SK-N-SH (cell line): ENCODE measurements at regions not wholly inside any gene's neighbourhood (a gene's known extent, or its start where the extent isn't known, plus 50 kb on each side); places are given as distances from the start of the nearest gene placed in this dataset.

Source experiments
- CTCF ChIA-PET: fragments of 300-600, 350-600 bp; formaldehyde crosslinking; extraction: SDS; loops from one replicate; lab custom pipeline; 2021; lab: Yijun Ruan, JAX
- POLR2A ChIA-PET: fragments of 350-600 bp; sonication (Branson Sonifier 250); formaldehyde crosslinking; extraction: SDS; loops from one replicate; lab custom pipeline; 2020; ENCODE audit warnings: antibody characterized with exemption, inconsistent platforms; lab: Yijun Ruan, JAX
- DNase-seq: peaks from one replicate; pipeline ENCODE4 v3.0.0; 2012
- H2AFZ ChIP-seq: fragments of 200-600 bp; sonication (generic); 2 replicates; pipeline ENCODE4 v1.8.1; 2016; ENCODE audit warnings: antibody characterized with exemption, mild to moderate bottlenecking, low read depth
- H3F3A ChIP-seq: fragments of 200-600 bp; sonication (generic); replicated peaks from 2 replicates; pipeline ENCODE3; 2016; ENCODE audit warnings: antibody characterized with exemption, mild to moderate bottlenecking; ENCODE audit not compliant: insufficient read depth
- H3K27ac ChIP-seq, 2 experiments: fragments of 200-500 bp in 1 of 2; fragments of 200-600 bp in 1 of 2; sonication (Bioruptor generic) in 1 of 2; sonication (generic), shearing (Covaris generic) in 1 of 2; 2 replicates each; pipeline versions ENCODE4 v1.5.1 to v1.6.1; 2014 to 2016; ENCODE audit warnings: low read depth in 2 of 2, inconsistent platforms in 1 of 2, low read length in 1 of 2, mild to moderate bottlenecking in 1 of 2, mixed read lengths in 1 of 2
- H3K27me3 ChIP-seq: fragments of 200-600 bp; sonication (generic), shearing (Covaris generic); 2 replicates; pipeline ENCODE4 v1.6.1; 2016; ENCODE audit warnings: mixed run types; ENCODE audit not compliant: insufficient read depth
- H3K36me3 ChIP-seq, 2 experiments: fragments of 200-500 bp in 1 of 2; fragments of 200-600 bp in 1 of 2; sonication (Bioruptor generic) in 1 of 2; sonication (generic) in 1 of 2; replicated peaks in 1 of 2; 2 replicates each; pipeline versions ENCODE3 to v1.5.1; 2014 to 2016; ENCODE audit warnings: low read length in 1 of 2, mild to moderate bottlenecking in 1 of 2; ENCODE audit not compliant: insufficient read depth in 2 of 2, control insufficient read depth in 1 of 2
- H3K4me1 ChIP-seq, 2 experiments: fragments of 200-500 bp in 1 of 2; fragments of 200-600 bp in 1 of 2; sonication (Bioruptor generic) in 1 of 2; sonication (generic), shearing (Covaris generic) in 1 of 2; 2 replicates each; pipeline versions ENCODE4 v1.5.1 to v1.6.1; 2014 to 2016; ENCODE audit warnings: low read depth in 1 of 2, low read length in 1 of 2, mixed run types in 1 of 2; ENCODE audit not compliant: insufficient read depth in 2 of 2, control insufficient read depth in 1 of 2
- H3K4me2 ChIP-seq: fragments of 200-600 bp; sonication (generic), shearing (Covaris generic); 2 replicates; pipeline ENCODE4 v1.6.1; 2017; ENCODE audit warnings: mixed run types
- H3K4me3 ChIP-seq, 2 experiments: fragments of 200-500 bp in 1 of 2; fragments of 200-600 bp in 1 of 2; sonication (Bioruptor generic) in 1 of 2; sonication (generic), shearing (Covaris generic) in 1 of 2; 2 replicates each; pipeline versions ENCODE4 v1.5.1 to v1.8.1; 2014 to 2016; ENCODE audit warnings: low read depth in 2 of 2, inconsistent platforms in 1 of 2, low read length in 1 of 2, mild to moderate bottlenecking in 1 of 2, mixed read lengths in 1 of 2, moderate library complexity in 1 of 2
- H3K79me2 ChIP-seq: fragments of 200-600 bp; sonication (generic); 2 replicates; pipeline ENCODE4 v1.8.1; 2017; ENCODE audit warnings: mild to moderate bottlenecking; ENCODE audit not compliant: insufficient read depth
- H3K9ac ChIP-seq: fragments of 200-600 bp; sonication (generic); 2 replicates; pipeline ENCODE4 v1.6.1; 2017; ENCODE audit warnings: mixed run types
- H3K9me2 ChIP-seq: fragments of 200-600 bp; sonication (generic); 2 replicates; pipeline ENCODE4 v1.6.1; 2017; ENCODE audit warnings: mixed run types
- H3K9me3 ChIP-seq: fragments of 200-600 bp; sonication (generic); 2 replicates; pipeline ENCODE4 v1.6.1; 2017; ENCODE audit warnings: mixed run types, mild to moderate bottlenecking, moderate library complexity
- H4K20me1 ChIP-seq: fragments of 200-600 bp; sonication (generic); 2 replicates; pipeline ENCODE4 v1.6.1; 2017; ENCODE audit warnings: mild to moderate bottlenecking, mixed run types; ENCODE audit not compliant: insufficient read depth
- EP300 ChIP-seq, 2 experiments: IDR thresholded peaks; 2 replicates each; pipeline versions ENCODE4 v1.4.0 to v1.6.1; 2012; ENCODE audit warnings: borderline replicate concordance in 1 of 2, low read depth in 1 of 2, low read length in 1 of 2
- MEF2A ChIP-seq: IDR thresholded peaks from 2 replicates; pipeline ENCODE4 v1.4.0; 2012; ENCODE audit warnings: low read depth, borderline replicate concordance
- MXI1 ChIP-seq: IDR thresholded peaks from 2 replicates; pipeline ENCODE4 v1.6.1; 2012; ENCODE audit warnings: mild to moderate bottlenecking, low read depth, low read length, improper control_type of control experiment
- PBX3 ChIP-seq: IDR thresholded peaks from 2 replicates; pipeline ENCODE4; 2012
- RFX5 ChIP-seq: IDR thresholded peaks from 2 replicates; pipeline ENCODE4 v1.6.1; 2012; ENCODE audit warnings: mild to moderate bottlenecking, improper control_type of control experiment, low read length
- RXRA ChIP-seq: IDR thresholded peaks from 2 replicates; pipeline ENCODE4 v1.4.0; 2012; ENCODE audit warnings: low read depth, mild to moderate bottlenecking, borderline replicate concordance
- SMC3 ChIP-seq: IDR thresholded peaks from 2 replicates; pipeline ENCODE4 v1.6.1; 2012; ENCODE audit warnings: low read depth, low read length, improper control_type of control experiment
- TCF12 ChIP-seq: IDR thresholded peaks from 2 replicates; pipeline ENCODE4 v1.4.0; 2012
- USF1 ChIP-seq: IDR thresholded peaks from 2 replicates; pipeline ENCODE4 v1.4.0; 2012; ENCODE audit warnings: low read depth, borderline replicate concordance
- WGBS: methylation state at CpG from one replicate; pipeline ENCODE4 v1.1.6; 2017; ENCODE audit warnings: low lambda C conversion rate; 5-methylcytosine and 5-hydroxymethylcytosine counted together
- TF ChIP-seq, protein P1 (sequence below): fragments of 150-350 bp; IDR thresholded peaks from 2 replicates; pipeline ENCODE4 v1.6.1; 2017; ENCODE audit warnings: antibody characterized with exemption, low read length, low read depth, borderline replicate concordance

DNA sequence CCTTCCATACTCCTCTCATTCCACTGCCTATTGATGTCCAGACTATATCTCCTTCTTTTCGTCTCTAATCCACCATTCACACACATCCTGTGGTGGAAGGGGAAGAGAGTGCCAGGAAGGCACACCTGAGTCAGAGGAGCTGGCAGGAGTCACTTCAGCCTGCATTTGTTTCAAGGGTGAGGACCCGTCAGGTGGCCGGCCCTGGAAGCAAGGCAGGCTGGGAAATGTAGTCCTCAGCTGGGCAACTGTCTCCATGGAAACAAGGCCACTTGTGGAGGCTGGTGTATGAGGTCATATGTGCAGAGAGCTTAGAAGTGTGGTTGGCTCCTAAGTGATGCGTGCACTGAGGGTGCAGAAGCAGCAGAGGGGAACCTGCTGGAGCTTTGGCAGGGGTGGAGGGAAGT is 278.4 kb downstream of the NSG2 start:
- Histone ChIP-seq H2AFZ (no peak overlapping the region), H3K4me2 (no peak overlapping the region), H3K27me3 (no peaks in the 10 kb centered on the region; the same call in 1 of the 2 replicates), H3K9ac (no peak overlapping the region), H3K36me3 (no peaks in the 10 kb centered on the region), H4K20me1 (no peaks in the 10 kb centered on the region), H3K4me3 (no peak overlapping the region), H3K9me2 (no peaks in the 10 kb centered on the region), H3F3A (peaks cover 6% of the 10 kb centered on the region), H3K9me3 (no peaks in the 10 kb centered on the region), H3K4me1 (peaks cover 6 to 30% of the 10 kb centered on the region in 2 experiments; a peak in 2 of 4 replicates), H3K79me2 (no peaks in the 10 kb centered on the region), H3K27ac (no peak overlapping the region)
- TF ChIP-seq, protein P1, sequence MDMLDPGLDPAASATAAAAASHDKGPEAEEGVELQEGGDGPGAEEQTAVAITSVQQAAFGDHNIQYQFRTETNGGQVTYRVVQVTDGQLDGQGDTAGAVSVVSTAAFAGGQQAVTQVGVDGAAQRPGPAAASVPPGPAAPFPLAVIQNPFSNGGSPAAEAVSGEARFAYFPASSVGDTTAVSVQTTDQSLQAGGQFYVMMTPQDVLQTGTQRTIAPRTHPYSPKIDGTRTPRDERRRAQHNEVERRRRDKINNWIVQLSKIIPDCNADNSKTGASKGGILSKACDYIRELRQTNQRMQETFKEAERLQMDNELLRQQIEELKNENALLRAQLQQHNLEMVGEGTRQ: peak; percentile 39; the same call in 1 of the 2 replicates
- no peak for TF ChIP-seq RFX5
- no peak for TF ChIP-seq RXRA
- no peak for TF ChIP-seq MXI1
- no peak for TF ChIP-seq MEF2A
- TF ChIP-seq SMC3: no peak
- peak; percentile 84 for TF ChIP-seq USF1
- peak; percentile 80 for DNase-seq
- CTCF ChIA-PET: interaction anchor here (1.0 to 9.2 kb wide), 7 partner anchors 12 to 1030 kb away, joined by 3 to 141 read pairs (median 6); partner anchors contain the start of genes BOD1 and NSG2
- 28% methylated on average over 4 of the region's 4 CpGs for WGBS
- POLR2A ChIA-PET: interaction anchor here (1.0 kb wide), 1 partner anchor 12 kb away, joined by 3 read pairs; no protein-coding TSS in a partner anchor

- Histone ChIP-seq H3K27me3 (no peaks in the 10 kb centered on the region; the same call in 1 of the 2 replicates), H3K36me3 (no peaks in the 10 kb centered on the region), H2AFZ (0 out of 2 replicates have a peak overlapping the region, but pooled peaks have one; percentile 53), H4K20me1 (no peaks in the 10 kb centered on the region), H3F3A (peaks cover 6% of the 10 kb centered on the region), H3K4me3 (no peak overlapping the region), H3K9ac (no peak overlapping the region), H3K9me2 (no peaks in the 10 kb centered on the region)
- 51% methylated on average over 3 of the region's 3 CpGs for WGBS
- no peak for DNase-seq
- TF ChIP-seq, protein P1: no peak
- TF ChIP-seq PBX3 (peak; percentile 33; the same call in 1 of the 2 replicates), EP300 (IDR thresholded peaks at IDR 0.05; ENCODE audit: borderline replicate concordance in 1 of 2, low read depth in 1 of 2, low read length in 1 of 2) (no peak), RXRA (no peak), TCF12 (no peak)
- TF ChIP-seq, all 33 proteins: peak for 1
- Histone ChIP-seq H3K79me2 (no peaks in the 10 kb centered on the region), H3K4me1 (peaks cover 14 to 38% of the 10 kb centered on the region in 2 experiments), H3K4me2 (no peak overlapping the region), H3K27ac (peak overlapping the region in 1 of 2 experiments; percentile 4; a peak in 1 of 4 replicates), H3K9me3 (no peaks in the 10 kb centered on the region)
- CTCF ChIA-PET: interaction anchor here (0.6 to 9.2 kb wide), 8 partner anchors 7 to 1031 kb away, joined by 3 to 141 read pairs (median 6); partner anchors contain the start of genes BOD1 and NSG2
- POLR2A ChIA-PET: interaction anchor here (1.0 kb wide), 1 partner anchor 13 kb away, joined by 3 read pairs; no protein-coding TSS in a partner anchor
Observed at GRCh38 chr5:174324680-174325079, 279.2 kb downstream of the NSG2 start.
